Epithelial cell of prostate (primary cell): ENCODE measurements at regions not wholly inside any gene's neighbourhood (a gene's known extent, or its start where the extent isn't known, plus 50 kb on each side); places are given as distances from the start of the nearest gene placed in this dataset.
"Not testable (repeated sequence)": the region's sequence is repeated elsewhere in the genome, so short reads cannot be mapped to it uniquely, and the experiment has no call there.

Source experiments
- DNase-seq: peaks from one replicate; pipeline ENCODE4 v3.0.0-alpha.2; 2011; ENCODE audit warnings: low read depth, low spot score
- H3K27ac ChIP-seq: fragments of 450-650 bp; 2 replicates; pipeline ENCODE4 v1.5.1; 2017; ENCODE audit warnings: mild to moderate bottlenecking

DNA sequence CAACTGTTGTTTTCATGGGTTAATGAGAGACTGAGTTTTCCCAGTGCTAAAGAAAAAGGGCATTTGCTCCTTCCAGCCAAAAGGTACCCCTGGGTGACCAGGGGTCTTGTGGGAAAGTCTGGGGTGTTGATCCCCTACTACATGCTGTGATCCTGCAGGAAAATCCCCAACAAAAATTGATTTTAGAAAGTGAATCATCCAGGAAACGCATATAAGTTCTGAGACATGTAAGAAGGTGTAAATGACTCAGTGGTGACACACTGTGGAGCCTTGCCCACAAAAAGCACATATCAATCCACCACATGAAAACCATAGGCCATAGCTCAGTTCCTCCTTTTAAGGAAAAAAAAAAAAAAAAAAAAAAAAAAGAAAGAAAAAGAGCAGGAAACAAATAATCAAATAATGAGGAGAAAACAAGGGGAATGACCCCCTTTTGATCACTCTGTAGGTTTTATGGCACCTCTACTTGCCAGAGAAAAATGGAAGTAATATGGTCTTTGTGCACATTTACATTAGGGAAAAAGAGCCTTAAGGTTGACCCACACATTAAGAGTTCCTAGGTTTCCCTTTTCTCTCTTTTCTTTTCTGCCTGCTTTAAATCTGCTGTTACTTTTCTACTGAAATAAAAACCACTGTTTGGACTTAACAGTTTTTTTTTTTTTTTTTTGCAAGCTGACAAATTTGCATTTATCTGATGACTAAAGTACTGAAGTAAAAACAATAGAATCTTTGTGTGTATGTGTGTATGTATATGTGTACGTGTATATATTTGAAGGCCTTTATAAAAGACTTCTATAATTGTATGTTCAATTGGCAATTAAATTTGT lies 386.0 kb downstream of the KIF20B start:
- peak; percentile 79 for DNase-seq
- no peak overlapping the region for H3K27ac ChIP-seq

DNA sequence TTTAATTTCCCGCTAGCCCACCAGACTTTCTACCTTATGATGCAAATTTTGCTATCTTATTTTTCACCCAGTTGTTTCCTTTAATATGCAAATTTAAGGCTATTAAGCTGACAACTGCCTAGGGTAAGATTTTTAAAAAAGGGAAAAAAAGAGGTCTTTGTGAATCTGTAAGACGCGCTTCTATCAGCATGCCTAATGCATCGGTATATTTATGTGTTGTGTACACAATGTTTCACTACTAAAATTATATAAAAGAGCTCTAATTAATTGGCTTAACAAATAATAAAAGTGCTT lies 386.6 kb downstream of the KIF20B start:
- no peak for DNase-seq
- H3K27ac ChIP-seq, result no peak overlapping the region

DNA sequence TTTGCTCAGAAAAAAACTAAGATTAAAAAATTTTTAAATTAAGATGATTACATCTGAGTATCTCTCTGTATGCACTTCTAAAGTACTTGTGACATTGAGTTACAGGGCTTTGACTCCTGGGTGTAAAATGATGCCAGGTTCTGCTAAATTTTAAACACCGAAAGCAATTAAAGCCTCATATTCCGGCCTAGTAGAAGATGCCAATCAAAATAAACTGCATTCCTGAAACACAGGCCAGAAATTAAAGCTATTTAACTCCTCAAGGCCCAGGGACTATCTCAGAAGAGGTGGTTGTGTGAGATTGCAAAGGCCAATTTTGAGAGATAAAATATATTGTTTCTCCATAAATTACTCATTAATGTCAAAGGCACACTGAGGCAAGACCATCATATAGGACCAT lies 388.3 kb downstream of the KIF20B start:
- DNase-seq, result no peak
- no peak overlapping the region for H3K27ac ChIP-seq

DNA sequence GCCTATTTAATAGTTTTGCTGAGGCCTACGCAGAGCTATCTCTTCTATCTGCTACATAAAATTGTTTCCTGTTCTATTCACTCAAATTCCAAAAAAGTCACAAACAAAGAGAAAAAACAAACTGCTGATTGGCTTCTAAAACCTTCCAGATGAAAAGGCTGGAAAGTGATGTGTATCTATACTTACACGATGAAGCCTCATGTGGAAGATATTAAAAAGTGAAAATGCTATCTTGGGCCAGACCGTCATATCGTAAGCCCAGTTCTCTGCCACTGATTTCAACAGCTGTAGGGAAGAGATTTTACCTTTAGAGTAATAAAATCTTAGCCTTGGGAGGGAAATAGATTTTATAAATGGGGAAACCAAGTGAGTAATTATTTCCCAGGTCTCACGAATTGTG lies 394.8 kb downstream of the KIF20B start:
- no peak for DNase-seq
- no peak overlapping the region for H3K27ac ChIP-seq

DNA sequence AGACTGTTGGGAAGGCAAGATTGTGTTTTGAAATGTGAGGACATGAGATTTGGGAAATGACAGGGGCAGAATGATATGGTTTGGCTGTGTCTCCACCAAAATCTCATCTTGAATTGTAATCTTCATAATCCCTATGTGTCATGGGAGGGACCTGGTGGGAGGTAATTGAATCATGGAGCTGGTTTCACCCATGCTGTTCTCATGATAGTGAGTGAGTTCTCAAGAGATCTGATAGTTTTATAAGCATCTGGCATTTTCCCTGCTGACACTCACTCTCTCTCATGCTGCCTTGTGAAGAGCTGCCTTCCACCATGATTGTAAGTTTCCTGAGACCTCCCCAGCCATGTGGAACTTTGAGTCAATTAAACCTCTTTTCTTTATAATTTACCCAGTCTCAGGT lies 406.2 kb downstream of the KIF20B start:
- not testable (repeated sequence) for H3K27ac ChIP-seq, DNase-seq

DNA sequence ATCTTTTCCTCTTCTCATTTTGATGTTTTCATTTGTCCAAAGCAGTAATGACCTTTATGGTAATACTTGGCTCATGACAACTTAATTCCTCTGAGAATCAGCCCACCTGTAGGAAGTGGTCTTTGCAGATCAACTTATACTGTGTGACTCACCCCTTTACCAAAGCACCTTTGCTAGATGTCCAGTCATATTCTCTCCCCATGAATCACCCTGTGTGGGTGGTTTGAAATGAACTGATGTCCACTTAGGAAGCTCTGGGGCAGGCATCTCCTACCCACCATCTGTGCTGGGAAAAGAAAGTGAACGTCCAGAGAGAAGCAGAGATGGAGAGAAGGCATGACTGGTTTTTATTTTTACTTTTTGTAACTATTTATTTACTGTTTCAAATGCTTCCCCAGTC lies 410.3 kb downstream of the KIF20B start:
- no peak overlapping the region for H3K27ac ChIP-seq
- no peak for DNase-seq

DNA sequence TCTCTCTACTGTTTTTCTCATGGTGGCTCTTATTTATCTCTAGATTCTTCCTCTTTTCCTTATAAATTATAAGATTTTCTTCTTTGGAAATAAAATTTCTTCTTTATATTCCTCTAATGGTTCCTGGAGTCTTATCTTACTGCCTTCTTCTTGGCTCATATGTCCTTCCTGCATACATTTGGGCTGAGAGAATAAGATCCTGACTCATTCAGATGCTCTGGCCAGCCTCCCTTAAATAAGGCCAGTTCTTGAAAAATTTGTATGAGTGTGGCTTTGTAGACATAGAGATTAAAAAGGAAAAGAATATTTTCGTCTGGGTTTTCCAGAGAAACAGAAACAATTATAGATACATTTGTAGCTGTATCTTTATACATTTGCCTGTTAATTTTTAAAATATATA lies 411.3 kb downstream of the KIF20B start:
- no peak overlapping the region for H3K27ac ChIP-seq
- DNase-seq, result no peak

DNA sequence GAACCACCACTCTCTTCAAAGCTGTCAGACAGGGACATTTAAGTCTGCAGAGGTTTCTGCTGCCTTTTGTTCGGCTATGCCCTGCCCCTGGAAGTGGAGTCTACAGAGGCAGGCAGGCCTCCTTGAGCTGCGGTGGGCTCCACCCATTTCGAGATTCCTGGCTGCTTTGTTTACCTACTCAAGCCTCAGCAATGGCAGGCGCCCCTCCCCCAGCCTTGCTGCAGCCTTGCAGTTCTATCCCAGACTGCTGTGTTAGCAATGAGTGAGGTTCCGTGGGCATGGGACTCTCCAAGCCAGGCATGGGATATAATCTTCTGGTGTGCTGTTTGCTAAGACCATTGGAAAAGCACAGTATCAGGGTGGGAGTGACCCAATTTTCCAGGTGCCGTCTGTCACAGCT lies 417.2 kb downstream of the KIF20B start:
- DNase-seq, H3K27ac ChIP-seq: not testable (repeated sequence)

DNA sequence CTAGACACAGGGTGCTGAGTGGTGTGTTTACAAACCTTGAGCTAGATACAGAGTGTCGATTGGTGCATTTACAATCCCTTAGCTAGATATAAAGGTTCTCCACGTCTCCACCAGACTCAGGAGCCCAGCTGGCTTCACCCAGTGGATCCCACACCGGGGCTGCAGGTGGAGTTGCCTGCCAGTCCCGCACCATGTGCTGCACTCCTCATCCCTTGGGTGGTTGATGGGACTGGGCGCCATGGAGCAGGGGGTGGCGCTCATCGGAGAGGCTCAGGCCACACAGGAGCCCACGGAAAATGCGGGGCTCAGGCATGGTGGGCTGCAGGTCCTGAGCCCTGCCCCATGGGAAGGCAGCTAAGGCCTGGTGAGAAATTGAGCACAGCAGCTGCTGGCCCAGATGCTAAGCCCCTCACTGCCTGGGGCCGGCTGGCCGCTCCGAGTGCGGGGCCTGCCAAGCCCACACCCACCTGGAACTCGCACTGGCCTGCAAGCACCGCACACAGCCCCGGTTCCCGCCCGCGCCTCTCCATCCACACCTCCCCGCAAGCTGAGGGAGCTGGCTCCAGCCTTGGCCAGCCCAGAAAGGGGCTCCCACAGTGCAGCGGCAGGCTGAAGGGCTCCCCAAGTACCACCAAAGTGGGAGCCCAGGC lies 418.4 kb downstream of the KIF20B start:
- H3K27ac ChIP-seq, DNase-seq: not testable (repeated sequence)

DNA sequence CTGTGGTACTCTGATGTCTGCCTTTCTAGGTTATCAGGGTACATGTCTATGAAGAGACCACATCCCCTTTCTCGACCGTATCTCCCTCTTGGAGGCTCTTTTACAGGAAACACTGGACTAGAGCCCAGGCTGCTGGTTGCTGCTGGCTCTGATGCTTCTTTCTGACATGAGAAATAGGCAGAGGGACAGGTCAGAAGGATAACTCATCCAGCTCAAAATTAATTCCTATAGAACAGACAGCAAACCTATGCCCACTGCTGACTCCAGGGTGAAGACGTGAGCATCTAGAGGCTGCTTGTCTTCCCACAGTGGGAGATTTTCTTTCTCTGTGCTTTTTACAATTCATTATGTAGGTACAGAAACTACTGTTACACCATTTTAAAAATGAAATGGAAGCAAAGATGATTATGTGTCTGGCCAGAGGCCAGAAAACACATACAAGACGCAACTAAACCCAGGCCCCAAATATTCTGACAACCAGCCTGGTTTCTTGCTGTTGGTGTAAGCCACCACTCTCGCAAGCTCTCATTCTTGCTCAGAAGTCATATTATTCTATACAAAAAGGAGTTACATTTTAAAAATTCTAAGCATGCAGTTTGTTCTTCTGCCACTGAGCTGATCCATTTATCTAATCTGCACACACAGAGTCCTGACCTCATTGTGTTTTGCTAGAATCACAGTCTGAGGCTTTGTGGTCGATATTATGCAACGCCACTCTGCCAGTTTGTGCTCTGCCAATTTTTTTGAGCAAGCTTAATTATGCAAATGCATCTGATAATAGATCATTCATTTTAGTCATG lies 424.3 kb downstream of the KIF20B start:
- no peak for DNase-seq

DNA sequence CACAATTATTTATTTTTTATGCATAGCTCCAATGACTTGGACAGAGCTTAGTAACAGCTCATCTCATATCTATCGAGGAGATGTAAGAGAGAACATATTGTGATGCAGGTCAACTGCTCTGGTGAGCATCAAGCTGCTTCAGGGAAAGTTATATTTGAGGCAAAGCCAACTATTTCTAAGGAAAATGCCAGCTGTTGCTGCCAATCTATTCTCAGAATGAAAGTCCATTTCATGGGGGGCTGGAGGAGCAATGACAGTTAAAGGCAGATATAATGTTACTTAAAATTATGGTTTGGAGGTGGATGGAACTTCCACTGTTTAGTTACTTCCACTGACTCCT lies 424.8 kb downstream of the KIF20B start:
- H3K27ac ChIP-seq, result no peak overlapping the region
- DNase-seq, result no peak

More for the DNA sequence above, 424.3 kb downstream of the KIF20B start:
- H3K27ac ChIP-seq, result no peak overlapping the region

DNA sequence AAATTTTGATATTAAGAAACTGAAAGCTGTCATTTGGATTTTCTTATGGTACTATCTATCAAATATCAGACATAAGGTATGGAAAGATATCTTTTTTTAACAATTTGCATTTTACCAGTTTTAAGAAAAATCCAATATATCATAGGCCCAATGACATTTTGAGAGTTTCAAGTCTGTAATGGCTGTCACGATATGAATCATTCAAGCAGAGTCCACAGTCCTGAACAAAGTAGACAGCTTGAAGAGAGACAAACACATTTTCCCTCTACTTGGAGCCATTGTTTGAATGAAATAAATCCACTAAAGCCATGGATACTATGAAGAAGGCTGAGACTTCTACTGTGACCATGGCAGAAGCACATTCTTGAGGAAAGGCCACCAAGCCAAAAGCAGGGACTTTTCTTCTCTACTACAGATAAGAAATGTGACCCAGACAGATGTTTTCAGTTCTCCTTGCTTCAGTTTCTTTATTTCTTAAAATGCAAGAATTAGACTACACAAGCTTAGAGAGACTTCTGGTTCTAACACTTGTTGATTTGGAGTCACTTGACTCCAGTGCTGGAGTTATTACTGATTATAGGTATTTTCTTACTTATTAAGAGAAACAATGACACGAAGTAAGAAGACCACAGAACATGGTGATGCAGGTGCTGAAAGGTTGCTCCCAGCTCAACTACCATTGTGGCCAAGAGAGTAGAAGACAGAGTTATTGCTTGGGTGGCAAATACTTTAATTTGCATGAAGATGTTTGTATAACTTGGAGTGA lies 429.1 kb downstream of the KIF20B start:
- H3K27ac ChIP-seq, result no peak overlapping the region
- DNase-seq, result no peak

DNA sequence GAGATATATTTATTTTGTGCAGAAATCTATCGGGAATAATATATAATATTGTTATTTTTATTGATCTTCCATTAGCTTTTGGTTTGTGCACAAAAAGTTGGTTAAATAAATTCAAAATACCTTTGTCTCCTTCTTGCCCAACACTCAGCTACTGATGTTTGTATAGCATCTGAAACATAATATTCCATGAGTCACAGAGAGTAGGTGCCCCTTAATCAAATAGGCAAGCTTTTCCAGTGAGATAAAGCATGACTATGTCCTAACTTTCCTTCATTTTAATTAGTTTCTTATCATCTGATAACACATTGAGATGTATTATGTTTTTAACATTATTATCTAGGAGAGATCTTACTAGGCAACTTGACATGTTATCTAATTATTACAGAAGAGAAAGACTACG lies 432.2 kb downstream of the KIF20B start:
- DNase-seq, result no peak
- H3K27ac ChIP-seq, result no peak overlapping the region

DNA sequence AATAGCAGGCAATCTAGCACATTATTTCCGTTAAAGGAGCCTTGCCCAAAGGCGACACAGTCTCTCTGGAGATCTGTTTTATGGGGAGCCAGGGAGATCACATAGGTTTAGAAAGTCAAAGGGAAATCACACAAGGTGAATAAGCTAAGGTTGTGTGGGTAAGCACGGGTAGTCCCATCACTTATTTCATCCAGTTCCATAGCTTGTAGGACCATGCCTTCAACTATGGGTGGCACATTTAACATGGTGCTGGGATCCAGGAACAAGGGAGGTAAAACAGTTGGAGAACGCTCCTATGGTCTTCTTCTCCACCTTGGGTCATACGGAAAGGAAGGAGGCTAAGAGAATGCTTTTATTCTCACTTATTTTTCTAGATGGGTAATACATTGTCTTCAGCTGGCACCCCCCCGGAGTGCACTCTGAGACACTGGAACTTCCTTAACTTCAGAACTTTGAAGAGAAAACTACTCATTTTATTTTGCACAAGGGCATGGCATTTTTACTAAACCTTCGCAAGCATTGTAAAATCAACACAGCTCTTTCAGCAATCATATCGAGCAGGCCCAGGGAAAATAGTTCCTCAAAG lies 435.4 kb downstream of the KIF20B start:
- DNase-seq, result no peak
- H3K27ac ChIP-seq, result no peak overlapping the region

DNA sequence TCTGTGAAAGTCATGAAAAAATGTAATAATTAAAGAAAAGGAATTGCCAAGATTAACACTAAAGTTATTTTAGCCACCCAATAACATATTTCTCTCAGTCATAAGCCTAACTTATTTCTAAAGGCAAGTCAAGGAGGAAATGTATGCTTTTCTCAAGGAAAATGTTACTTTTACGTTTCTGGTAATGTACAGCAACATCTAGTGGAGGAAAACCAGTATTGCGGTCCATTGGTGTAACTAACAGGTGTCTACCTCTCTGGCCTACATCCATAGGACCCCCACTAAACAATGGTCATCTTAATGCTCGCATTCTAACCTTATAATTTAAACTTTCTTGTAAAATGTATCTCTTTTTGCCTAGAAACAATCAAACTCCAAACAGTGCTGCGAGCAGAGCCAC lies 437.5 kb downstream of the KIF20B start:
- no peak for DNase-seq
- H3K27ac ChIP-seq, result no peak overlapping the region

DNA sequence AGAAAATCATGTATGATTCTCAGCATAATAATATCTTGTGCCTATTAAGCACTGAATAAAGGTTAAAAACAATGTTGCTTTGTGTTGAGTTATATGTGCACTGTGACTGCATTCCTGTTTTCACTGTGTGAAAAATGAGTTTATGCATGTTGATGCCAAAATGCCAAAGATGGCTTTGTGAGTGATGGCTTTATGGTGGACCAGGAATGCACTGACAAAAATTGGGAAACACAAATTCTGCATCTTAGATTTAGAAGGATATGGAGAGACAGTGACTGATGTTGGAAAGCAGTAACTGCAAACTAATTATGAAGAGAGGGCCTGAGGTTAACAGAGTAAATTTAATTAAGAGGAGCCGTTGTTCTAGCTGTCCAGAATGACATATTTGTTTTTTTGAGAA lies 440.4 kb downstream of the KIF20B start:
- no peak for DNase-seq

DNA sequence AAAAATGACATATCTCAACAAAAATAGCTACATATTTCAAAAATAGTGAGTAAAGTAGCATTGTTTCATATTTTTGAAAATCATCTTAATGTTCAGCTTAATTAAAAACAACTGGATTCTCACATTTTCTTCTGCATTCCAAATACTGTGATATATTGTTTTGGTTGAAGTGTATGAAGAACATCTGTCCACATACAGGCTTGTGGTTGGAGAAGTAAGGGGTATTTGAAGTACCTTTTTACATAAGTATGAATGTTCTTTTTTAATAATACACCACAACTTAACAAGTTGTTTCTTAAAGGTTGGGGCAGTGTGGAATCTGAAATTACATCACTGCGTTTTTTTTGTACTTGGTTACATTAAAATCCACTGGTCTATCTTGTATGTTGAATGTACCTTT lies 442.5 kb downstream of the KIF20B start:
- no peak for DNase-seq
- H3K27ac ChIP-seq, result no peak overlapping the region

More for the DNA sequence above, 440.4 kb downstream of the KIF20B start:
- H3K27ac ChIP-seq, result no peak overlapping the region

DNA sequence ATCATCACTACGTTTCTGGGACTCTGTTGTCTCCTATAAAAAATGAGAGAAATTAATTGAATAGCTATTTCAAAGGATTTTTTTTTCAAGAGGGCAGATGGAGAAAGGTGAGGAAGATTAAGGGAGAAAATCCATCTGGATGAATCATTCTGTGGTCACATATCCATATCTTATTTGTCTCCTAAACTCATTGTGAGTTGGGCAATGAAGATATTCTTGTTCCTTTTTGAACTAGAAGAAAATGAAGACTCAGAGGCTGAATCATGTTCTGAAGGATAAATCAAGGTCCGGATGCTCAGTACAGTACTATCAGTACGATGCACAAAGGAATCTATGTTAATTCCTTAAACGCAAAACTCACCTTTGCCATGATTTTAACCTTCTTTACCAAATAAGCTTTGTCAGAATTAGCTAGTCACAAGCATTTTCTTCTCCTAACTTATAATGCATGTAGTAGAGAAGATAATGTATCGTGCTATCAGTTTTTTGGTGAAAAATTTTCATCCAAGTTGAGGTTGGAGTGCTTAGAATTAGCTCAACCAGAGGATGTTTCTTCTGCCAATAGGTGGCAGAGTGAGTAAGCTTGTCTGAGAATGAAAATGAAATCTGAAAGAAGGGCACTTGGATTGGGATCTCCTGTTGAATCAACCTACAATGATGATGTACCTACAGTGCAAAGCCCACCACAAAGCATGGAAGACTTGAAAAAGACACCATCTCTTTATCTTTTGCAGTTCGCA lies 446.9 kb downstream of the KIF20B start:
- H3K27ac ChIP-seq, result no peak overlapping the region

DNA sequence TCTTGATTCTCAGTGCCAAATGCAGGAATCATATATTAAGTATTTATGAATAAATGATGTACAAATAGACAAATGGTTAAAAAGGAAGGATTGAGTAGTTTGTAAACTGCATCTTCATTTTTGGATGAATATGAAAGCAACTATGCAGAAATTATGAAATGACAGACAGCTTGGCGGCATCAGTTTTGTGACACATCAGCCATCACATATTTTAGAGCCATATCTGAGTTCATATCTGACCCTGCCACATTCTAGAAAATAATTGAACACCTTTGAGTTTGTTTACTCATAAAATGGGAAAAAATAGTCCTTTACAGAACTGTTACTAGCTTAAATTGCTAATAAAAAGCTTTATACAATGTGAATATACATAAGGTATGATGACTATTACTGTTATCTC lies 448.2 kb downstream of the KIF20B start:
- H3K27ac ChIP-seq, result no peak overlapping the region
- DNase-seq, result no peak

More for the DNA sequence above, 446.9 kb downstream of the KIF20B start:
- no peak for DNase-seq
